ENCODE measurements at regions not wholly inside any gene's neighbourhood (a gene's known extent, or its start where the extent isn't known, plus 50 kb on each side); places are given as distances from the start of the nearest gene placed in this dataset.
A peak's percentile ranks its signal among the peaks of the same experiment; 100 is the strongest.

DNA sequence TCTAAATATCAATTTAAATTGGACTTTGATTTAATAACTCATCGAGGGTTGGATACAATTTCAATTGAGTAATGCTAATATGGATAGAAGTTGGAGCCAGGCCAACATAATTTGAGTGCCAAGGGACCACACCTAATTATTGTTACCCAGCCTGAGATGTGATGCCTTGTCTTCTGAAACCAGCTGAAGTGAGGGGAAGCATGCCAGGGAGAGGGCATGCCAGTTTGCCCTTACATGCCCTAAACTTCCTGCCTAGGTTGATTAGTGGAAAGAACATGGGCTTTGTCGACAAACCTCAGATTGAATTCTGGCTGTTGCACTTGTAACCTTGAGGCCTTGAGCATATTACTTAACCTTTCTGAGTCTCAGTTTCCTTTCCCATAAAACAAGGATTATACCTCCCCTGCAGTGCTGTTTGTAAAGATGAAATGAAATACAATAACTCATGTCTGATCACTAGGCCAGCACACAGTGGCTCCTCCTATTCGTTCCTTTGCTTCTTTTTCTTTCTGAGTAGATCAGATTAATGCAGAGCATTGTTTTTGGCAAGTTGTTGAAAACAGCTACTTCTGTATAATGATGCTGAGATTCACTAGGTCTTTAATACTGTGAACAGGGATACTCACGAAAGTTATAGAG, 412.8 kb downstream of the TLE4 start:
- H3K9ac ChIP-seq (ENCODE audit: low read depth in 1 of 3, low read length in 3 of 3), result no peak overlapping the region
- H3K9me3 ChIP-seq (ENCODE audit: control insufficient read depth in 3 of 3, low read length in 3 of 3), result no peaks in the 10 kb centered on the region
- H3K27me3 ChIP-seq (ENCODE audit: control insufficient read depth in 3 of 3, insufficient read depth in 3 of 3, low read length in 3 of 3), result no peaks in the 10 kb centered on the region
- H3K4me1 ChIP-seq (ENCODE audit: control insufficient read depth in 3 of 3, insufficient read depth in 3 of 3, low read length in 3 of 3), result peaks cover 14 to 22% (median 16%) of the 10 kb centered on the region in 3 donors
- no peaks in the 10 kb centered on the region for H3K36me3 ChIP-seq (ENCODE audit: control insufficient read depth in 3 of 3, insufficient read depth in 3 of 3, low read length in 3 of 3)
- peak overlapping the region; percentile 49 for H3K27ac ChIP-seq (ENCODE audit: low read depth, low read length)
- H3K4me3 ChIP-seq (ENCODE audit: low read length in 3 of 3), result peak overlapping the region in 1 of 3 donors; percentile 7

DNA sequence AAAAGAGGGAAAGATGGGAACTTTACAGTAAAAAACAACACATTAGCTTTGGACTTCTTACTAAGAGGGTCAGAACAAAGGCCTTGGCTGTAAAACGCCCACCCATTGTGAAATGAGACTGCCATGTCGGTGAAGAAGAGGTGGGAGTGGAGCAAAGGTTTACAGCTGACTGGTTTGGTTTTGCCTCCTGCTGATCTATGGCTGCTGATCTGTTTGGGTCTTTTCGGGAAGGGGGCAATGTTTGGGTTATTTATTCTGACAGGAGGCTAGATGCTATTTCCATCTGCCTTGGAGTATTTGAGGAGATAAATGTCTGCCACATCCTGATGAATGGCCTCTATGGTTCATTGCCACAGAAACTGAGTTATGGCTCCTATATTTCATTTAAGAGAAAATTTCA, 408.7 kb downstream of the TLE4 start:
- no peaks in the 10 kb centered on the region for H3K36me3 ChIP-seq (ENCODE audit: control insufficient read depth in 3 of 3, insufficient read depth in 3 of 3, low read length in 3 of 3)
- no peaks in the 10 kb centered on the region for H3K27me3 ChIP-seq (ENCODE audit: control insufficient read depth in 3 of 3, insufficient read depth in 3 of 3, low read length in 3 of 3)
- H3K9ac ChIP-seq (ENCODE audit: low read depth in 1 of 3, low read length in 3 of 3), result no peak overlapping the region

DNA sequence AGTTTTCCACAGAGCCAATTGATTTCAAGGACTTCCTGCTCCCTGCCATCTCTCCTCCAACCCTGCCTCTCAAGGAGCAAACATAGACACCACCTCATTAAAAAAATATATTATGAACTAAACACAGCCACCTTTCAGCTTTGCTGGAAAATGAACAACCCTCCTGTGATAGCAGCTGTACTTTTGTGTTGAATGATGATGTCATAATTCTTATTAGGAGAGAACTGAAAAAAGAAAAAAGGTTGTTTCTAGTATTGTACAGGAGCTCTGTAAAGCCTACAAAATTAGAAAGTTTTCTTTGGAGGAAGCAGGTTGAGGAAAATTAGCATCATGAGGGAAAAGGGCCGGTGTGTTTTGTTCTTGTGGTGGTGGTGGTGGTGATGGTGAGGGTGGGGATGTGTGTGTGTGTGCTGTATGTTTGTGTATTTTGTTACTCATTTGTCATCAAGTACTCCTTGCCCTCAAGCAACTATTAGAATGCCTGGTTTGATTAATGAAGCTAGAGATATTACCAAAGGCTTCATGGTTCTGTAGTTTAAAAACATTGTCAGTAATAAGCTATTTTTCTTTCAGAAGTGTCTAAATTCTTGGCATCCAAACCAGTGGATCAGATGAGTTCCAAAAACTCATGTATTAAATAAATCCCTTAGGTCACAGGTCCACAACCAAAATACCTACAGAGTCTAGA, 405.9 kb downstream of the TLE4 start:
- no peaks in the 10 kb centered on the region for H3K9me3 ChIP-seq (ENCODE audit: control insufficient read depth in 3 of 3, low read length in 3 of 3)
- peak overlapping the region; percentile 87 for H3K27ac ChIP-seq (ENCODE audit: low read depth, low read length)

More for the DNA sequence above, 408.7 kb downstream of the TLE4 start:
- H3K4me3 ChIP-seq (ENCODE audit: low read length in 3 of 3), result no peak overlapping the region
- no peaks in the 10 kb centered on the region for H3K9me3 ChIP-seq (ENCODE audit: control insufficient read depth in 3 of 3, low read length in 3 of 3)
- H3K4me1 ChIP-seq (ENCODE audit: control insufficient read depth in 3 of 3, insufficient read depth in 3 of 3, low read length in 3 of 3), result peaks cover 19 to 24% (median 22%) of the 10 kb centered on the region in 3 donors
- no peak overlapping the region for H3K27ac ChIP-seq (ENCODE audit: low read depth, low read length)

DNA sequence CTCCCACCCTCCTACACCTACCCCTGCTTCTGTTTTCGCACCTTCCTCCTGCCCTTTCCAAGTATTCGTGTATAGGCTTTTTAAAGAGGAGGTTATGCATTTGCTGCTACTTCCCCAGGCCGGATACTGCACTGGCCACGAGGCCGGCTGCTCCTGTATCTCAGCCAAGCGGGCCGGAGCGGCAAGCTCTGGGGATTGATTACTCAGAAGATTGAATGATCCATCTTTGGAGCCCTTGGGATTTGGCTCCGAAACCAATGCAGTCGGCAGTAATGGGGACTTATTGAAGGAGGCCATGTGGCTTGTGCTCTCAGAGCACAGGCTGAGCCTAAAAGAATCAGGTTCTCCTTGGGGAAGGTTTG, 405.3 kb downstream of the TLE4 start:
- Histone ChIP-seq H3K36me3 (ENCODE audit: control insufficient read depth in 3 of 3, insufficient read depth in 3 of 3, low read length in 3 of 3) (no peaks in the 10 kb centered on the region), H3K27me3 (ENCODE audit: control insufficient read depth in 3 of 3, insufficient read depth in 3 of 3, low read length in 3 of 3) (no peaks in the 10 kb centered on the region), H3K27ac (ENCODE audit: low read depth, low read length) (peak overlapping the region; percentile 87), H3K4me3 (ENCODE audit: low read length in 3 of 3) (peak overlapping the region; percentile 13 to 54 (median 39)), H3K9me3 (ENCODE audit: control insufficient read depth in 3 of 3, low read length in 3 of 3) (no peaks in the 10 kb centered on the region), H3K4me1 (ENCODE audit: control insufficient read depth in 3 of 3, insufficient read depth in 3 of 3, low read length in 3 of 3) (peaks cover 19 to 22% (median 20%) of the 10 kb centered on the region in 3 donors), H3K9ac (ENCODE audit: low read depth in 1 of 3, low read length in 3 of 3) (peak overlapping the region; percentile 52 to 61 (median 60))

More for the DNA sequence above, 405.9 kb downstream of the TLE4 start:
- H3K36me3 ChIP-seq (ENCODE audit: control insufficient read depth in 3 of 3, insufficient read depth in 3 of 3, low read length in 3 of 3), result no peaks in the 10 kb centered on the region
- peak overlapping the region; percentile 52 to 61 (median 60) for H3K9ac ChIP-seq (ENCODE audit: low read depth in 1 of 3, low read length in 3 of 3)
- peak overlapping the region; percentile 13 to 54 (median 39) for H3K4me3 ChIP-seq (ENCODE audit: low read length in 3 of 3)
- H3K27me3 ChIP-seq (ENCODE audit: control insufficient read depth in 3 of 3, insufficient read depth in 3 of 3, low read length in 3 of 3), result no peaks in the 10 kb centered on the region
- peaks cover 19 to 22% (median 20%) of the 10 kb centered on the region in 3 donors for H3K4me1 ChIP-seq (ENCODE audit: control insufficient read depth in 3 of 3, insufficient read depth in 3 of 3, low read length in 3 of 3)

DNA sequence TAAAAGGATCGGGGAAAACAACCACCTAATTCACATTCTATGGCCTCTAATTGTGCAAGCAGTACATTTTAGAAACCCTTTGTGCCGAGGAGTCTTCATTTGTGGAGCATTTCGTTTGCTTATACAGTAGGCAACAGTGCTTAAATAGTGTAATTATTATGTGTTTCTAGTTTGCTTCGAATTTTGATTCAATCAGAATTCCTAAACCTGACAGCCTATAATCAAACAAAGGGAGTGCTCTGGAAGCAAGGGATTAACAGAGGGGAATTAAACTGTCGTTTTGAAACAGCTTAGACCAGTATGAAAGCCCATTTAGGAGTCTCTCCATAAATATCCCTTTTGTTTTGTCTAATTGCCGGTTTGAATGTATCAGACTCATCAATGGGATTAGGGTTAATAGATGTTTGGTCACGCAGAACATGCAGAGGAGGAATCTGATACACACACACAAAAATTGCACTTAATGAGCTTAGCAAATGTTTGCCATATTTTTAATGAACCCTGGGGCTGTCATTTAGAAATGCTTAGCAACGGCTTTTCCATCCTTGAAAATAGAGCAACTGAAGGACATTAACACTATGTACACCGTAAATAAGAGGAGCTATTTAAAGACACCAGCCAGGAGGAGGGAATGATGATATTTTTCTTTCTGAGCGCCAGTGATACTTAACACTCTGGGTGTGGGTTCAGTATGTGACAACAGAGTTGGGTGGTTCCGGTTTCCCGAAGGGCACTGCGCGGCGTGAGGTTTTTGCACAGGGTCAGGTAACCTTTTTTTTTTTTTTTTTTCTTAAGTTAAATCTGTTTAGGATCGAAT, 404.7 kb downstream of the TLE4 start:
- peak overlapping the region; percentile 13 to 54 (median 52) for H3K4me3 ChIP-seq (ENCODE audit: low read length in 3 of 3)
- no peaks in the 10 kb centered on the region for H3K27me3 ChIP-seq (ENCODE audit: control insufficient read depth in 3 of 3, insufficient read depth in 3 of 3, low read length in 3 of 3)
- peaks cover 19 to 22% (median 20%) of the 10 kb centered on the region in 3 donors for H3K4me1 ChIP-seq (ENCODE audit: control insufficient read depth in 3 of 3, insufficient read depth in 3 of 3, low read length in 3 of 3)
- H3K27ac ChIP-seq (ENCODE audit: low read depth, low read length), result peak overlapping the region; percentile 87
- no peaks in the 10 kb centered on the region for H3K9me3 ChIP-seq (ENCODE audit: control insufficient read depth in 3 of 3, low read length in 3 of 3)
- peak overlapping the region; percentile 60 to 73 (median 61) for H3K9ac ChIP-seq (ENCODE audit: low read depth in 1 of 3, low read length in 3 of 3)
- H3K36me3 ChIP-seq (ENCODE audit: control insufficient read depth in 3 of 3, insufficient read depth in 3 of 3, low read length in 3 of 3), result no peaks in the 10 kb centered on the region

DNA sequence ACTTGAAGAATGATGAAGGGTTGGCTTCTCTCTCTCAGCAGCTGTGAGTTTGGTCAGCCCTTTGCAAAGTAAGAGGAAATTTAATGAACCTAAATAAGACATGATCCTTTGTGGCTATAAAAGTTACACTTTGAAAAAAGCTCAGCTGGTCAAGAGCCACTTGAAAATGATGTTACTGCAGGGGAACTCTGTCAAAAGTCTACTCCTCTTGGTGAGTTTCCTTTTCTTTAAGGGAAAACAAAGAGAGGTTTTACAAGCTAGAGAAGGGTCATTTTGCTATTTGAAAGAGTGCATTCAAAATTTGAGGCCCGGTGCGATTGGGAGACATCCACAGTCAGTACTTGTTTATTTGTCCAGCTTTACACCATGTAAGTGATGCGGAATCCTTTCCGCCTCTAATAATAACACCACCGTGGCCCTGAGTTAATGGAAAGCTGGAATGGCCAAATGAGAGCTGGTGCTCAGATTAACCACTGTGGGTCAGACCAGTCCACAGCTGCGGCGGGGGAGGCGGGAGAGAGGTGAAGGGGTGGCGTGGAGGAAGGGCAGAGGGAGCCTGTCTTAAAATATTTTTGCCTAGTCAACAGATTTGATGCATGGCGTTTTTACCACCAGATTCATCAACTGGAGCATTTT, 404.0 kb downstream of the TLE4 start:
- H3K27me3 ChIP-seq (ENCODE audit: control insufficient read depth in 3 of 3, insufficient read depth in 3 of 3, low read length in 3 of 3), result no peaks in the 10 kb centered on the region
- peak overlapping the region; percentile 25 to 52 (median 51) for H3K4me3 ChIP-seq (ENCODE audit: low read length in 3 of 3)
- H3K9me3 ChIP-seq (ENCODE audit: control insufficient read depth in 3 of 3, low read length in 3 of 3), result no peaks in the 10 kb centered on the region
- H3K4me1 ChIP-seq (ENCODE audit: control insufficient read depth in 3 of 3, insufficient read depth in 3 of 3, low read length in 3 of 3), result peaks cover 19 to 22% (median 20%) of the 10 kb centered on the region in 3 donors
- peak overlapping the region; percentile 57 to 73 (median 61) for H3K9ac ChIP-seq (ENCODE audit: low read depth in 1 of 3, low read length in 3 of 3)
- H3K27ac ChIP-seq (ENCODE audit: low read depth, low read length), result peak overlapping the region; percentile 87
- no peaks in the 10 kb centered on the region for H3K36me3 ChIP-seq (ENCODE audit: control insufficient read depth in 3 of 3, insufficient read depth in 3 of 3, low read length in 3 of 3)

DNA sequence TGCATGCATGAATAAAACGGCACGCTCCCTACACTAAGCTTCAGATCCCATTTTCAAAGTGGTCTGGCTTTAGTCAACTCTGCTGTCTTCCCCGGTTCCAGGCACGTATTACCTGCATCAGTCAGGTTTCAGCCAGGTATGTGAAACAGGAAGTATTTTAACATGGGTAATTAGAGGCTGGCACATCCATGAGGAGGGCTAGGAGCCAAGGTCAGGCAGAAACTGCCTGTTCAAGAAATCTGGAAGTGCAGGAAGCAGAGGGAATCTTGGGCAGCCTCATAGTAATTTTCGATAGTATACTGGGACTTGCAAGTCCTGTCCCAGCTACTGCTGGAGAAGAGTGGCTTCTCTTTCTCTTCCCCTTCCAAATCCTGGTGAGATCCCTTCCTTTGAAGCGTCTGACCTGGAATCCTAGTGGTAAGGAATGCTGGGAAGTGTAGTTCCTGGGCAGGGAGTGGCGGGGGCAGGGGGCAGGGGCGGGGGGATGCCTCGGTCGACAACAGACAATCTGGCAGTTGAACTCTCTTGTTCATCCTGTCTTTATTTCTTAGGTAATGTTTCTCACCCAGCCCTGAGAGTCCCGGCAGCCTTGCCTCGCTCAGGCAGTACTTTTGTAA, 403.1 kb downstream of the TLE4 start:
- Histone ChIP-seq H3K9ac (ENCODE audit: low read depth in 1 of 3, low read length in 3 of 3) (peak overlapping the region in 1 of 3 donors; percentile 39), H3K4me1 (ENCODE audit: control insufficient read depth in 3 of 3, insufficient read depth in 3 of 3, low read length in 3 of 3) (peaks cover 19 to 22% (median 20%) of the 10 kb centered on the region in 3 donors), H3K4me3 (ENCODE audit: low read length in 3 of 3) (peak overlapping the region in 1 of 3 donors; percentile 26), H3K27me3 (ENCODE audit: control insufficient read depth in 3 of 3, insufficient read depth in 3 of 3, low read length in 3 of 3) (no peaks in the 10 kb centered on the region), H3K36me3 (ENCODE audit: control insufficient read depth in 3 of 3, insufficient read depth in 3 of 3, low read length in 3 of 3) (no peaks in the 10 kb centered on the region), H3K27ac (ENCODE audit: low read depth, low read length) (peak overlapping the region; percentile 87), H3K9me3 (ENCODE audit: control insufficient read depth in 3 of 3, low read length in 3 of 3) (no peaks in the 10 kb centered on the region)

DNA sequence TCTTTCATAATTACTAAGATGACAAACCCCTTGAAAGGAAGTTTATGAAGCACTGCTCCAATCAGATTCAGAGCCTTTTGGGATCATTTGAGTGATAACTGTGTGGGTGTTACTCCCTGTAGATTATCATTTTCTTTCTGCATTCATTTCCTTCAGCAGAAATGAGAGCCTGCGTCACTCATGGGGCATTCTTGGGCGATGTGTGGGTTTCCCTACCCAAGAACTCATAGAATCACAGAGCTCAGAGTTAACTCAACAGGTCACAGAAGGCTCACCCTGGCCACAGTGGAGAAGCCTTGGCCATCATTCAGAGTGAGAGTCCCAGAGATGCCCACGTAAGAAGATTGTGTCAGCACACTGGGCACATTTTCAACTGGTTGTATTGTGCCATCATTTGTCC, 401.9 kb downstream of the TLE4 start:
- H3K4me3 ChIP-seq (ENCODE audit: low read length in 3 of 3), result no peak overlapping the region
- H3K36me3 ChIP-seq (ENCODE audit: control insufficient read depth in 3 of 3, insufficient read depth in 3 of 3, low read length in 3 of 3), result no peaks in the 10 kb centered on the region
- peaks cover 19 to 22% (median 20%) of the 10 kb centered on the region in 3 donors for H3K4me1 ChIP-seq (ENCODE audit: control insufficient read depth in 3 of 3, insufficient read depth in 3 of 3, low read length in 3 of 3)
- no peak overlapping the region for H3K27ac ChIP-seq (ENCODE audit: low read depth, low read length)
- no peak overlapping the region for H3K9ac ChIP-seq (ENCODE audit: low read depth in 1 of 3, low read length in 3 of 3)
- H3K27me3 ChIP-seq (ENCODE audit: control insufficient read depth in 3 of 3, insufficient read depth in 3 of 3, low read length in 3 of 3), result no peaks in the 10 kb centered on the region
- H3K9me3 ChIP-seq (ENCODE audit: control insufficient read depth in 3 of 3, low read length in 3 of 3), result no peaks in the 10 kb centered on the region

DNA sequence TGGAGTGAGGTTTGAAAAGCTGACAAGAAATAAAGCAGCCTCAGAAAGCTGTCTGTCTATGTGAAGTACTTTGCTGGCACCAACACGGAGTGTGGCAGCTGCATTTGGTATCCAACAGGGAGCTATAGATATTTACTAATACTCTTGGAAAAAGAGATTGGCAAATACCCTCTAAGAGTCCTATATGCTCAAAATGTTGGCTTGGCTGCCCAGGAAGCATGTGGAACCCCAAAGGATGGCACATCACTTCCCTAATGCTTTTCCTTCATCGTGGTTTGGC, 398.3 kb downstream of the TLE4 start:
- no peak overlapping the region for H3K27ac ChIP-seq (ENCODE audit: low read depth, low read length)
- H3K27me3 ChIP-seq (ENCODE audit: control insufficient read depth in 3 of 3, insufficient read depth in 3 of 3, low read length in 3 of 3), result no peaks in the 10 kb centered on the region

More for the DNA sequence above, 398.3 kb downstream of the TLE4 start:
- Histone ChIP-seq H3K9me3 (ENCODE audit: control insufficient read depth in 3 of 3, low read length in 3 of 3) (no peaks in the 10 kb centered on the region), H3K36me3 (ENCODE audit: control insufficient read depth in 3 of 3, insufficient read depth in 3 of 3, low read length in 3 of 3) (no peaks in the 10 kb centered on the region), H3K9ac (ENCODE audit: low read depth in 1 of 3, low read length in 3 of 3) (no peak overlapping the region), H3K4me1 (ENCODE audit: control insufficient read depth in 3 of 3, insufficient read depth in 3 of 3, low read length in 3 of 3) (peaks cover 3 to 9% (median 4%) of the 10 kb centered on the region in 3 donors), H3K4me3 (ENCODE audit: low read length in 3 of 3) (no peak overlapping the region)
